ENCODE measurements at regions not wholly inside any gene's neighbourhood (a gene's known extent, or its start where the extent isn't known, plus 50 kb on each side); places are given as distances from the start of the nearest gene placed in this dataset.

- no peak for TF ChIP-seq POLR2A (IDR thresholded peaks at IDR 0.05)
- TF ChIP-seq CTCF (IDR thresholded peaks at IDR 0.05), result no peak
Observed at GRCh38 chr7:22884911-22885788, 62.5 kb upstream of the TOMM7 start.
